Activated effector memory CD4-positive, alpha-beta T cell treated with anti-CD3 and anti-CD28 coated beads, Interleukin-2, amount 50 U/mL, for 16 hours (primary cell): ENCODE measurements at regions not wholly inside any gene's neighbourhood (a gene's known extent, or its start where the extent isn't known, plus 50 kb on each side); places are given as distances from the start of the nearest gene placed in this dataset.
"Not testable (repeated sequence)": the region's sequence is repeated elsewhere in the genome, so short reads cannot be mapped to it uniquely, and the experiment has no call there.

ENCODE experiments used
- DNase-seq: peaks from one replicate; pipeline ENCODE4 v3.0.0-alpha.2; 2020

DNA sequence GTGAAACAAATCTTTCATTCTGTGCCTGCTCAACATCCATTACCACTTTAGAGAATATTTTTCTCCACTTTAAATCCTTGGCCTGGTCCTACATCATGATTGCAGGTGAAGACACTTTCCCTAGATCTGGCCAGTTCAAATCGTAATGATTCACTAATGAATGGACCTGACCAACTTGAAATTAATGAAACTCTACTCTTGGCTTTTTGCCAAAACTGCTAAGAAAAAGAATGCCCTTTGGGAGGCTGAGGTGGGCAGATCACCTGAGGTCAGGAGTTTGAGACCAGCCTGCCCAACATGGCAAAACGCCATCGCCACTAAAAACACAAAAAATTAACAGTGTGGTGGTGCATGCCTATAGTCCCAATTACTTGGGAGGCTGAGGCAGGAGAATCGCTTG lies 1082.6 kb upstream of the LCORL start:
- no peak for DNase-seq

DNA sequence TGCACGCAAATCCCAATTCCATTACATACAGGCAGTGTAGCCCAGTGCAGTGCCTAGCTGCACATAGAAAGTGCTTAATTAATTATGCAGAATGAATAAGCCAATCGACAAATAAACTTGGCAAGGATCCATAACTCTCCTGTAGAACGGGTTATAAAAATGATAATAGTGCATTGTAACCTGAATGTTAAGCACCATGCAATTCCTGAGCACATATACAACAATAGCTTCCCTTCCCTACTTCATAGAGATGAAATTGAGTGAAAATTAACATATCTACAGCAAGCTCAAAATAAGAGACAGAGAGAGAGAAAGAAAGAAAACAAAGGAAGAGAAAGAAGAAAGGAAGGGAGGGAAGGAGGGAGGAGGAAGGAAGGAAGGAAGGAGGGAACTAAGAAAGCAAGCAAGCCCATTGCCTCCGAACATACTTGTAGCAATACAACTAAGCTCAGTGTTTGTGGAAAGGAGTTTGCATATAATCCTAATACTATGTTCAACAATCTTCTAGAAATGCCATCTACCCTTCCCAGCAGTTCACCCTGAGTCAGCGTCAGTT lies 1074.0 kb upstream of the LCORL start:
- no peak for DNase-seq

DNA sequence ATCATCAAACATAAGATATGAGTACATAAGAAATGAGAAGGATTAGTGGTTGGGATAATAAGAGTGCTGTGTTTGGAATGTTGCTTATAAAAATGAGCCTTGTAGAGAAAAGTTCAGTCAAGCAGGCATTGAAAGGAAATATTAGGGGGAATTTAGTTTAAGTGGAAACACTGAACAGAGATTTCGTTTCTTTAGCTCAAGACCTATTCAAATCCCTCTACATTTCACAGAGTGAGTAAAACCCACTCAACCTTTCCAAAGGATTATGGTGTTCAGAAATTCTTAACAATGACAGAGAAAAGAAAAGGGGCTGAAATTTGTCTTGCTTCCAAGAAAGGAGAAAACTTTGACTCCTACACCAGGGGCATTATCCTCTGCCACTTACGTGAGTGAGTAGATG lies 1072.4 kb upstream of the LCORL start:
- no peak for DNase-seq

DNA sequence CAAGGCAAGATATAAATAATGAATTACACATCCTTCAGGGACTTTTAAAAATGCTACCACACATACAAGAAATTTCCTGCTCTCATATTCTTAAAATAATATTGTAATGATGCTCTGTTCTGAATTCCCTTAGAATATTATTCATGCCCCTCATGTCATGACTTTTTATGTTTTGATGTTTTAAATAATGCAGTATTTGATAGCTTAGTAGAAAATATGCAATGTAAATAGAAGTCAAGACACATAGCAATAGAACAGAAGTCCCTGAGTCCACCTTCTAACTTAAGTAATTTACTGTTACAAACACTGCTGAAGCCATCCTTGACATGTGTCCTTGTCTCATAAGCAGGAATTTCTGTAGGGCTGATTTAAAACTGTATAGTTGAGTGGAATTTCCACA lies 1071.2 kb upstream of the LCORL start:
- no peak for DNase-seq

DNA sequence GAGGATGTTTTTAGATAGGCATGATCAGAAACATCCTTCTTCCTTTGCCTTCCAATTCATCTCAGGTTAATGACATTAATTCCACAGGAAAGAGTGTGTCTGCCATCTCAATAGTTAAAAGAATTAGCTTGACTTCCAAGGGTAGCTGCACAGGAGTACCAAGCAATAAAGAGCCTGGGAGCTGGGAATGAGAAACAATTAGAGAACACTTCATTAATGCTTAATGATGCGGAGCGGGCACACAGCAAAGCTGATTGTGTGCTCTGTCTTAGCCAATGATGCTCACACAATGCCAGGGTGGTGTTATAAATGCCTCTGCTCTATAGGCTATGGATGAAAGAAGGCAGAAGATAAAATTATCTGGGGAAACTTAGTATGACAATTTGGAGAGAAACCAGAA lies 1052.5 kb upstream of the LCORL start:
- DNase-seq = no peak

DNA sequence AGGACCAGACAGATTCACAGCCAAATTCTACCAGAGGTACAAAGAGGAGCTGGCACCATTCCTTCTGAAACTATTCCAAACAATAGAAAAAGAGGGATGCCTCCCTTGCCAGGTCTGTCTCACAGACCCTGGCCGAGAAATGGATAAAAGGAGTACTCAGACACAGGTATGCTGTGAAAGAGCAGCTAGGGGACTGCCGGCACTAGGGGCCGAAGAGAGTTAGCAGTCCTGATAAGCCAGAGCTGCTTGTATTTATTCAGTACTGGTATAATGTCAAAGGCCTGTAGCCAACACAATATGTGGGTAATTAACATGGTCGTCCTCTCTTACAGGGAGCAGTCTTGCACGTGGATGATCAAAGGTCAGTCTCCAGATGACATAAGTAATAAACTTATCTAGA lies 1042.1 kb upstream of the LCORL start:
- no peak for DNase-seq

DNA sequence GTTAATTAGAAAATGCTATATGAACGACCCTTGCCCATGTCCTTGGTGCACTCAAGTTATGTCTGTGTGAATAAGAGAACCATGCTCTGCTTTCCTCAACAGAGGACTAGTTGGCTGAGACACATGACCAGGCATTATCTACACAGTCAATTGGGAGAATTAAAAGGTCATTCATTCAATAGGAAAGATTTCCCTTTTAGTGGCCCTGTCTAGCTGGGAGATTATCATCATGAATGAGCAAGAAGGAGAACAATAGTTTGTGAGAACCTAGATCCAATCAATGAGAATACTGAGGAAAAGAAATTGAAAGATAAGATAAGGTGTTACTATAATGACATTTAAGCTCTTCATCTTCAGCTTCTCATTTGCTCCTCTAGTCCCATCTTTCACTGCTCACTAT lies 1033.4 kb upstream of the LCORL start:
- no peak for DNase-seq

DNA sequence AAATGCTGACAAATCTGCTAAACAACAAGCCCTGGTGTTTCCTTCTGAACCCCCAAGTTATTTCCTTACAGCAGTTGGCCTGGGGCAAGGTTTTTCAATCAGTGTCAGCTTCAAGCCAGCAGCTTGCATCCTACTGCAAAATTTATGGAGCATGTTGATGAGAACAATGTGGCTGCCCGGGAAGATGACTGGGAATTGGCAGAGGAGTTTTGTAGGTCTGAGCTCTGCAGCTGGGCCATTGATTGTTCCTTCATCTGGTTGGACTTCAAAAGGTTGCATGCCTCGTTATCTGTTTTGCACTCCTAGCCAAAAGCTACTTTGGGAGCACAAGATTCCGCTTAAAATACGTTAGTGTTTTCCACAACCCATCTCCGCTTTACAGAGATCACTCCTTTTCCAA lies 1030.3 kb upstream of the LCORL start:
- no peak for DNase-seq

DNA sequence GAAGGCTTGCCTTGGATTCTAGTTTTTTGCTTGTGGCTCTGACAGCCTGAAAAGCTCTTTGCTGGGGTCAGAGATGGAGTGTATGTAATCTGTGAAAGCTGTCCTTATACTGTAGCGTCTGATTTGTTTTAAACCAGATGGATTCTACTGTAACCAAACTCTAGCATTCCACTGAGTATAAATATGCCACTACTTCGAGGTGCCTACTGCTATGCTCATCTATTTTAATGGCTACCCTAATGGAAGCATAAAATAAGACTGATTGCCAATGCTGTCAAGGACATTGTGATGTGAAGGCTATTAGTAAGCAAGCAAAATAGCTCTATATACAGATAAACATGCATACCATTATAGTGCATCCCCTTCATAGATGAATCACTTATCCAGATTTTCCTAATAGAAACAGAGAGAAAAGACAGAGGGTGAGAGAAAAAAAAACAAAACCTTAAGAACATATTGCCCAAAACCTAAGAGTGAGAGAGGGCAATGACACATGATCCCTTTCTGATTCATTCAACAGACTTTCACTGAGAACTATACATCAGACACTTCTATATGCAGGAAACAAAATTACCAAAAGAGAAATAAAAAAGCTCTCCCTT lies 1025.8 kb upstream of the LCORL start:
- no peak for DNase-seq

DNA sequence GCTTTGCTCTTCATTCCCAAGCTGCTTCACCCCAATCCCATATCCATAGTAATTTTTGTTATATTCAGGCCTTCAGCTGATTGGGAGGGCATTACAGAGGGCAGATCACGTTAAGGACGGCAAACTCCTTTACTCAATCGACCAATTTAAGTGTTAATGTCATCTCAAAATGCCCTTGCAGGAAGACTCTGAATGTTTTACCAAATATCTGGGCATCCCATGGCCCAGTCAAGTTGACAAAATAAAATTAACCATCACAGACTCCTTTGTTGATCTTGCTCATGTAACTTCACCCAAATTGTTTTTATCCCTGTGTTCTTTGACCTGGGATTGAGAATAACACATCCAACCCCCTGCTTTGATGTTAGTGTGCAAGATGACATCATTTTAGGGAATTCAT lies 1018.3 kb upstream of the LCORL start:
- no peak for DNase-seq

DNA sequence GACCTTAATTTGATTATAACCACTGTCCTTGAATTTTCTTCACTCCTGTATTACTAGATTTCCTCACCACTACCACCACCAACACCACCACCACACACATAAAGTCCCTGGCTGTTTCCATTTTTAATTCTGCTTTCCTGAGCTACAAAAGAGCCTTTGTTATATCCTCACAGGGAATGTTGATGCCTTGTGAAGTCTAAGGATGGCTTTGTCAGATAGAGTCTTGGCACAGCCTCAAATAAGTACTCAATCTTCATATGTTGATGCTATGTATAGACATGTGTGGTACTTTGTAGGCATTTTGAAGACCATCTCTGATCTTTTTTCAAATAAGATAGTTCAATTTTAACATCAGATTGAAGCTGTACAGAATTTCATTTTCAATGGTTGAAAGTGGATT lies 1016.7 kb upstream of the LCORL start:
- no peak for DNase-seq

DNA sequence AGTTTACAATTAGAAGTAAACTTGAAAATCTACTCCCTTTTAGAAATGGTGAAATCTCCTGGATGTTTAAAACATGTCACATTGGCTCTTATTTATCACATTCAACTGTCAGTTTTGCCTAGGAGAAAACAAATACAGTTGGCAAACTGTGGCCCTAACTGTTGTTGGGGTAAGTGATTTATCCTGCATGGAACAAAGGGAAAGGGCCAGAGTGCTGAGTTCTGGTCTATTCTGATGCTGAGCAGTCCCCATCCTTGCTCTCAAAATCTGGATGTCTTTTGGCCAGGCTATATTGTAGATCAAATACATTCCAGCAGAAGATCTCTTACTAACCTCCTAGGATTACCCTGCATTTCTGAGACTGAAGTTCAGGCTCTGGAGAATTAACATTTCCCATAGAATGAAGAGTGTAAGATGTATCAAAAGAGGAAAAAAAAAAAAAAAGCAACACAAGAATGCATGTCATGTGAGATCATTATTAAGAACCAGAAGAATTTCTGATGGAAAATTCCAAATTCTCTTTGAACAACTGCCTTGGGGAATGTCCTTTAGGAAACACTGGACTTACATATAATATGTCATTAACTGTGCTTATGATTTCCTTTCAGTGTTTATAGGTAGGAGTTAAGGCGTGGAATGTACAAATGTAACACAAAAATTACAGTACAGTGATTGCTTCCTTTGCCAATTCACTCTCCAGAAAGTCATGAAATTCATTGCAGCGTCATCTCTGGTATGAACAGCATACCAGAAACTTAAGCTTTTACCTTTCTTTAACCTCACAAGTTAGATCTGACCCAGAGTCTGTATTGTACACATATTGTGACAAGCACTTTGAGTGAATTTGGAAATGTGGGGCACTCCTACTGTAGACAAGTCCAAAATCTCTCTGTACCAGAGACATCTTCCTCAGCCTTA lies 1012.5 kb upstream of the LCORL start:
- DNase-seq = no peak

DNA sequence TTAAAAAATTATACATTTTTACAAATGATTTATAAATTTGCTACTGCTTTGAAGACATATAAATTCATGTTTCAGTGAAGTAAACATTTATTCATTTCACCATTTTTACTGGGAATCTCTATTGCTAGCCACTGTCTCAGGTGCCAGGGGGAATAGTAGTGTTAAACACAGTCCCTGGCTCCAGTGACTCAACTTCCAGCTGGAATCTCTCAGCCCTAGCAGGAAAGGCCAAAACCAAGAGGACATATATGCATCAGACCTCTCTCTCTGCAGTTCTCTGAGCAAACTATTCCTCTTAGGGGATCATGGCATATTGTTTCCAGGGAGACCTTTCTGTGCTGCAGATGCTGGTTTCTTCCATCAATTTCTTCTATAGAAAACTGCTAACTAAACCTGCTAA lies 1009.0 kb upstream of the LCORL start:
- no peak for DNase-seq

DNA sequence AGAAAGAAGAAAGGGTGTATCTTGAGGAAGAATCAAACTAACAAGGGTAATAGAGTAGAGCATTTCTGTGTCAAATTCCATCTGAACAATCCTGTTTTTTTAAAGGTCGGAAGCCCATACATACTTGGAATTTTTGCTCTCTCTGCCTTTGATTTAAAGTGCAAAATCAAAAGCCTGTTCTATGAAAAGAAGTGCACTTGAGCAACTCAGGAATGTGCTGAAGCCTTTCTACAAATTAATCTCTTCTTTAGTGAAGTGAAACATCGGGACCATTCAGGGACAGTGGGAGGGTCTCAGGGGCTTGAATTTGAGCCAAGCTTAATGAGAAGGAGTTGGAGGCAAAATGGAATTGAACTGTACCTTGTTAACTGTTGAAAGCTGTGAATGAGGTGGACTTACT lies 1008.5 kb upstream of the LCORL start:
- no peak for DNase-seq

DNA sequence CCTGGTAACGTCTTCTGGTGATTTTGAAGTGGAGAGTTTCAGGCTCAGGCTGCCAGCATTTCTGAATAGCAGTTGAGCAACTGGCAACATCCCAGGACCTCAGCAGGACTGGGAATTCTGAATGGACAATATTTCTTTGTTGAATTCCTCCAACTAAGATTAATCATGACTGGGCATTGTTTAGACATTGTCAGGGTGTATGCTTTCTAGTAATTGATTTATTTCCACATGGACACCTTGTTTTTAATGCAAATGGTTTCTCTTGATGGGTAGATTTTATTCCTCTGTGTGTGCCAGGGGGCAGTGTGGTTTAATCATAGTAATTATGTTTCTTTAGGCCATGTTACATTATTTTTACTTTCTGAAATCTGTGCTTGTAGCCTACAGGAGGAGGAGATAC lies 1004.7 kb upstream of the LCORL start:
- no peak for DNase-seq

DNA sequence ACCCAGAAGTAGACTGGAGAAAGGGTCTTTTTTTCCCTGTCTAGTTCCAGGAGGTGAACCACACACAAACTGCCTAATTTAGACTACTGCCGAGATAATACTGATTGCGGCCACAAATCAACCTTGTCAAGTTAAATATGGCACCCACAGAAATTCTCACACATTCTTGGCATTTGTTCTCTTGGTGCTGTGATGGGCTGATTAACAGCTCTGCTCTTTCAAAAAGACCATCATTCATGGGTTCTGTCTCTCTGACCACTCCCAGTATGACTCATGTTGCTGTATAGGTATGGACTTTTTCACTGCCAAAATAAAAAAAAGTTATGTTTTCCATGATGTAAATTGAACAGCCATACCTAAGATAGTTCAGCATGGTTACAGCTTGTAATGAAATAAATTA lies 1003.5 kb upstream of the LCORL start:
- DNase-seq = no peak

DNA sequence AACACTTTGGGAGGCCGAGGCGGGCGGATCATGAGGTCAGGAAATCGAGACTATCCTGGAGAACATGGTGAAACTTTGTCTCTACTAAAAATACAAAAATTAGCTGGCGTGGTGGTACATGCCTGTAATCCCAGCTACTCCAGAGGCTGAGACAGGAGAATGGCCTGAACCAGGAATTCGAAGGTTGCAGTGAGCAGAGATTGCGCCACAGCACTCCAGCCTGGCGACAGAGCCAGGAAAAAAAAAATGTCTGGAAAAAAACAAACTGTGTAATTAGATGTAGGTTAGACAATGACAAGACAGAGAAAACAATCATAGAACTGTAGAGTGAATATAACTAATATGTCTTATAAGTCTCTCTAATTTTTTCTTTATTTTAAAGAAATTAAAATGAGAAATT lies 1002.5 kb upstream of the LCORL start:
- DNase-seq = no peak

DNA sequence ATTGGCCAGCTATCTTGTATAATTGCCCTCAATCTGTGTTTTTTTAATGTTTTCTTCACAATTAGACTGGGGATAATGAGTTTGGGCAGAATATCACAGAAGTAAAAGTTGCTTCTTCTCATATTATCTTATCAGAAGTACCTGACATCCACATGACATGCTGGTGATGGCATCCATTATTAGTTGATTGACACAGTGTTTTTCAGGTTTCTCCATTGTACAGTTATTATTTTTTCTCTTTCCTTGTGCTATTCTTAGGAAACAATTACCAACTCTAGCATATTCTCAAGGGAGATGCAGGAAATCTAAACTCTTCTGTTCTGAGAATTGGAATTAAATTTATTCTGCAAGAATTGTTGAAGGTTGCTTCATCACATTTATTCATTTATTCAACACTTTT lies 1000.1 kb upstream of the LCORL start:
- no peak for DNase-seq

DNA sequence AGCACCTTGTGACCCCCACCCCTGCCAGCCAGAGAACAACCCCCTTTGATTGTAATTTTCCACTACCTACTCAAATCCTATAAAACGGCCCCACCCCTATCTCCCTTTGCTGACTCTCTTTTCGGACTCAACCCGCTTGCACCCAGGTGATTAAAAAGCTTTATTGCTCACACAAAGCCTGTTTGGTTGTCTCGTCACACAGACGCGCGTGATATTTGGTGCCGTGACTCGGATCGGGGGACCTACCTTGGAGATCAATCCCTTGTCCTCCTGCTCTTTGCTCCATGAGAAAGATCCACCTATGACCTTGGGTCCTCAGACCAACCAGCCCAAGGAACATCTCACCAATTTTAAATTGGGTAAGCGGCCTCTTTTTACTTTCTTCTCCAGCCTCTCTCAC lies 995.0 kb upstream of the LCORL start:
- not testable (repeated sequence) for DNase-seq

DNA sequence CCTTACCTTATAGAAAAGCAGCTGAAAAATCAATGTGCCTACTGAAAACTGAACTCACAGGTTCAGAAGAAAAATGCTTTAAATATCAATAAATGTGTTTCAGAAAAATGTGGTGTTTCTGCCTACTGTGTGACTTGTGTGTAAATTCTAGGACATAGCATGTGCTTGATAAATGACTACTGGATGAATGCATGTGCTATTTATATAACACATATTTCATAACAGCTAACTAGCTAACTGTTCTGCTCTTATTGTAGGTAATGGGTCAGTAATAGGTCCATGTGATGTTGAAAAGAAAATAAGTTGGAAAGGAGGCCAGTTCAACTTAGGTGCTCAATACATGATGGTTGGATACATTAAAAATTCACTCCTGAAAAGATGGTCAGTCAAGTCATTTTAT lies 993.0 kb upstream of the LCORL start:
- no peak for DNase-seq

DNA sequence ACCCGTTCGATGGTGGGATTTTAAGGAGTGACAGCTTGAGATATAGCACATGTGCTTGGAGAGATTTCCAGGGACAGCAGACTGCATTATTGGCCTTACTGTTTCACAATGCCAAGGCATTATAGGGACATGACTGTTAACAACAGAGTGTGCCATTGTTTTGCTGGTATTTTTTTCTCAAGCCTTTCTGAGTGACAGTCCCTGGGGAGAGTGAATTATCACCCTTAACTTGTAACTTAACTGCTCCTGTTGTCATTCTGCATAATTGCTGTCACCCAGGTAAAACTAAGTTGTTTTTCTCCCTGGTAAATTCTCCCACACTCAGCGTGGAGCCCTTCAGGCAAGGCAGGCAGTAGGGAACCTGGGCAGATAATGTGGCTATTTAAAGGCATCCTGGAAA lies 989.2 kb upstream of the LCORL start:
- DNase-seq = no peak

DNA sequence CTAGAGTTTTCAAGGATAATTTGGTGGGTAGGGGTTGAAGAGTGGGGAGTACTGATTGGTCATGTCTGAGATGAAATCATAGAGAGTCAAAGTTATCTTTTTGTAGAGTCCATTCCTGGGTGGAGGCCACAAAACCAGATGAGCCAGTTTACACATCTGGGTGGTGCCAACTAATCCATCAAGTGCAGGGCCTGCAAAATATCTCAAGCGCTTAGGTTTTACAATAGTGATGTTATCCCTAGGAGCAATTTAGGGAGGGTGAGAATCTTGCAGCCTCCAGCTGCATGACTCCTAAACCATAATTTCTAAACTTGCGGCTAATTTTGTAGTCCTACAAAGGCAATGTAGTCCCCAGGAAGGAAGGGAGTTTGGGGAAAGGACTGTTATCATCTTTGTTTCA lies 988.3 kb upstream of the LCORL start:
- no peak for DNase-seq

DNA sequence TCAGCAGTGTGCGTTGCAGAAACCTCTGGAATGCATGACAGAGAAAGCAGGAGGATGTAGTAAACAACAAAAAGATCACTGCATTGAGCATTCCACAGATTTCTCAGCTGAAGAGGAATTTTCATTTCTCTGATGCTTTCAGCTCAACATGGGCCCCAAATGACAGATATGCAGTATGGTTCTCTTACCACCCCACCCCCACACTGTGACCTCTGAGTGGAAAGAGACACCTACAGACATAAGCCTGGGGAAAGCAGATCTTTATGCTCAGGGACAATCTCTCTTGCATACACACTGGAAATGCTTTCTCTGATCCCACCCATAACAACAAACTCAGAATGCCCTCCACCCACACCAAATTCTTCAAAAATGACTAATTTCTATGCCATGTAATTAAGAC lies 983.7 kb upstream of the LCORL start:
- DNase-seq = no peak

DNA sequence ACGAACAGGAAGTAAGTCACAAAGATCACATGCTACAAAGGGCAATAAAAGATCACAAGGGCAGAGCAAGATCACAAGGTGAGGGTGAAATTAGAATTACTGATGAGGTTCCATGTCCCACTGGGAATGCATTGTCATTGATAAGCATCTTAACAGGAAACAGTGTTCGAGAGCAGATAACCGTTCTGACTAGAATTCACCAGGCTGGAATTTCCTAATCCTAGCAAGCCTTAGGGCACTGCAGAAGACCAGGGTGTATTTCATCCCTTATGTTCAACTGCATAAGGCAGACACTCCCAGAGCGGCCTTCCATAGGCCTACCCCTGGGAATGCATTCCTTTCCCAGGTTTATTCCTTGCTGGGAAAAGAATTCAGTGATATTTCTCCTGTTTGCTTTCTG lies 980.6 kb upstream of the LCORL start:
- no peak for DNase-seq

DNA sequence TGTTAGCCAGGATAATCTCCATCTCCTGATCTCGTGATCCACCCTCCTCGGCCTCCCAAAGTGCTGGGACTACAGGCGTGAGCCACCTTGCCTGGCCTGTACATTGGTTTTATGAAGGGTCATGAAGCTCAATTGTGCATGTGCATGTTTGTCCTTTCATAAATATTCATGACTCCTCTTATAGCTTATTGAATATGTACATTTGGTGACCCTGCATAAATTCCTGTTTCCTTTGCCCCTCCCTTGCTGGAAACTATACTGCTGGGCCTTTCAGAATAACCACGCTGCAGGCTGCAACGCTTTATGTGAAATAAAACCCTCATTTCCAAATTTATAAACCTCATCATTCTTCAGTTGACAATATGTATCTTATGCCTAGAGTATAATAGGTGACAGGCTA lies 978.0 kb upstream of the LCORL start:
- DNase-seq = no peak
